GM12865 (cell line): ENCODE measurements at regions not wholly inside any gene's neighbourhood (a gene's known extent, or its start where the extent isn't known, plus 50 kb on each side); places are given as distances from the start of the nearest gene placed in this dataset.

Experiments
- DNase-seq: peaks from one replicate; pipeline ENCODE4 v3.0.0; 2010; ENCODE audit warnings: low read depth
- H3K4me3 ChIP-seq: 2 replicates; pipeline ENCODE4 v1.5.1; 2011; ENCODE audit warnings: mild to moderate bottlenecking, low read depth, low read length, control low read depth
- TF ChIP-seq, protein P1 (sequence below): IDR thresholded peaks from 2 replicates; pipeline ENCODE4 v1.5.1; 2011; ENCODE audit warnings: low read length, control low read depth, low read depth, inconsistent platforms; ENCODE audit not compliant: insufficient read depth; ENCODE audit errors: missing control alignments

- no peak for DNase-seq
- no peak overlapping the region for H3K4me3 ChIP-seq
- TF ChIP-seq, protein P1, sequence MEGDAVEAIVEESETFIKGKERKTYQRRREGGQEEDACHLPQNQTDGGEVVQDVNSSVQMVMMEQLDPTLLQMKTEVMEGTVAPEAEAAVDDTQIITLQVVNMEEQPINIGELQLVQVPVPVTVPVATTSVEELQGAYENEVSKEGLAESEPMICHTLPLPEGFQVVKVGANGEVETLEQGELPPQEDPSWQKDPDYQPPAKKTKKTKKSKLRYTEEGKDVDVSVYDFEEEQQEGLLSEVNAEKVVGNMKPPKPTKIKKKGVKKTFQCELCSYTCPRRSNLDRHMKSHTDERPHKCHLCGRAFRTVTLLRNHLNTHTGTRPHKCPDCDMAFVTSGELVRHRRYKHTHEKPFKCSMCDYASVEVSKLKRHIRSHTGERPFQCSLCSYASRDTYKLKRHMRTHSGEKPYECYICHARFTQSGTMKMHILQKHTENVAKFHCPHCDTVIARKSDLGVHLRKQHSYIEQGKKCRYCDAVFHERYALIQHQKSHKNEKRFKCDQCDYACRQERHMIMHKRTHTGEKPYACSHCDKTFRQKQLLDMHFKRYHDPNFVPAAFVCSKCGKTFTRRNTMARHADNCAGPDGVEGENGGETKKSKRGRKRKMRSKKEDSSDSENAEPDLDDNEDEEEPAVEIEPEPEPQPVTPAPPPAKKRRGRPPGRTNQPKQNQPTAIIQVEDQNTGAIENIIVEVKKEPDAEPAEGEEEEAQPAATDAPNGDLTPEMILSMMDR: no peak
Observed at GRCh38 chr5:114695292-114695904, 333.5 kb downstream of the KCNN2 start.

- H3K4me3 ChIP-seq: no peak overlapping the region
- DNase-seq: no peak
- TF ChIP-seq, protein P1: no peak
Observed at GRCh38 chr5:114686356-114686755, 324.5 kb downstream of the KCNN2 start.

DNA sequence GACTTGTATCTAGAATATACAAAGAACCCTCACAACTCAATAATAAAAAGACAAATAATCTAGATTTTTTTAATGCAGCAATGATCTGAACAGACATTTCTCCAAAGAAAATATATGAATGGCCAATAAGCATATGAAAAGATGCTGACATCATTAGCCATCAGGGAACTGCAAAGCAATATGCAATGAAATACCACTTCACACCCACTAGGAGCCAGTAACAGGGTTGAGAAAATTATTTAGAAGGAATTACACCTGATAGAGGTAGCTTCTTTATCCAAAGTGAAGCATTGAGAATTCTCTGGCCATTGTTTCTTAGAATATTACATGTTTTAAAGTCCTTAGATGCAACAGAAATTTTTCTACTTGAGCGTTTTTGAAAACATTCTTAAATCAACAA, 316.9 kb downstream of the KCNN2 start:
- DNase-seq: no peak
- no peak overlapping the region for H3K4me3 ChIP-seq
- TF ChIP-seq, protein P1: no peak

DNA sequence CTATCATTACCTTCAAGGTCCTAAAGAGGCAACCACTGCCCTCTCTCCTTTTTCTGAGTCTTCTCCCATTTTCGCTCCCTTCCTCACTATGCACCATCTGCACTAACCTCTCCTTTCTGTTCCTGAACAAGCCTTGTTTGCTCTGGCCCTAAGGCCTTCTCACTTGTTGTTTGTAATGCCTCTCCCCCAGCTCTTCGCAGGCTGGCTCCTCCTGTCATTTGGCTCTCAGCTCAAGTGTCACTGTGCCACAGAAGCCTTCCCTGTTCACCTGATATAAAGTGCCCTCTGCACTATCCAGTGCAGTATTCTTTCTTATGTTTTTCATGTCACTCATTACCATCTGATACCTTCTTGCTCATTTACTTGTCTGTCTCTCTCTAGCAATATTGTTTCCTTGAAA, 303.7 kb downstream of the KCNN2 start:
- H3K4me3 ChIP-seq: no peak overlapping the region
- TF ChIP-seq, protein P1: no peak
- DNase-seq: no peak

GRCh38 chr5:114660791-114661190, 298.9 kb downstream of the KCNN2 start:
- DNase-seq: no peak
- H3K4me3 ChIP-seq: no peak overlapping the region
- TF ChIP-seq, protein P1: no peak

GRCh38 chr5:114658194-114658593, 296.3 kb downstream of the KCNN2 start:
- H3K4me3 ChIP-seq: no peak overlapping the region
- DNase-seq: no peak
- TF ChIP-seq, protein P1: no peak
